Hepatocyte (in vitro differentiated cells): ENCODE measurements at regions not wholly inside any gene's neighbourhood (a gene's known extent, or its start where the extent isn't known, plus 50 kb on each side); places are given as distances from the start of the nearest gene placed in this dataset.

Source experiments
- DNase-seq: peaks from one replicate; pipeline ENCODE4 v3.0.0-alpha.2; 2016; ENCODE audit warnings: low spot score
- H2AFZ ChIP-seq: fragments of 200-600 bp; sonication (generic); 2 replicates; pipeline ENCODE4 v1.6.0; 2016; ENCODE audit warnings: antibody characterized with exemption, mild to moderate bottlenecking
- H3K27ac ChIP-seq: fragments of 200-600 bp; sonication (generic); 2 replicates; pipeline ENCODE4 v1.5.1; 2016; ENCODE audit warnings: mild to moderate bottlenecking
- H3K27me3 ChIP-seq: fragments of 200-600 bp; sonication (generic); 2 replicates; pipeline ENCODE4 v1.6.1; 2016
- H3K36me3 ChIP-seq: fragments of 200-600 bp; sonication (generic); replicated peaks from 2 replicates; pipeline ENCODE4 v1.5.1; 2016; ENCODE audit warnings: low read depth; ENCODE audit not compliant: insufficient read depth
- H3K4me1 ChIP-seq: fragments of 200-600 bp; sonication (generic); 2 replicates; pipeline ENCODE4 v1.5.1; 2016; ENCODE audit warnings: mild to moderate bottlenecking, moderate library complexity; ENCODE audit not compliant: insufficient read depth
- H3K4me2 ChIP-seq: fragments of 200-600 bp; sonication (generic); 2 replicates; pipeline ENCODE4 v1.6.0; 2016
- H3K4me3 ChIP-seq: fragments of 200-600 bp; sonication (generic); 2 replicates; pipeline ENCODE4 v1.5.1; 2016; ENCODE audit warnings: mild to moderate bottlenecking
- H3K79me2 ChIP-seq: fragments of 200-600 bp; sonication (generic); 2 replicates; pipeline ENCODE4 v1.6.0; 2017; ENCODE audit warnings: mild to moderate bottlenecking
- H3K9me2 ChIP-seq: fragments of 200-600 bp; sonication (generic); replicated peaks from 2 replicates; pipeline ENCODE4 v1.6.0; 2017; ENCODE audit warnings: mild to moderate bottlenecking; ENCODE audit not compliant: insufficient read depth
- H3K9me3 ChIP-seq: fragments of 200-600 bp; sonication (generic); 2 replicates; pipeline ENCODE4 v1.5.1; 2016; ENCODE audit warnings: low read depth, mild to moderate bottlenecking
- H4K20me1 ChIP-seq: fragments of 200-600 bp; sonication (generic); 2 replicates; pipeline ENCODE4 v1.6.0; 2016; ENCODE audit warnings: mild to moderate bottlenecking; ENCODE audit not compliant: insufficient read depth, poor library complexity, severe bottlenecking
- CTCF ChIP-seq: fragments of 200-600 bp; sonication (generic); IDR thresholded peaks from 2 replicates; pipeline ENCODE4 v1.5.1; 2016; ENCODE audit warnings: antibody characterized with exemption, mild to moderate bottlenecking; ENCODE audit not compliant: poor library complexity
- EZH2 ChIP-seq: fragments of 200-600 bp; sonication (generic); IDR thresholded peaks from 2 replicates; pipeline ENCODE4 v1.6.1; 2016; ENCODE audit warnings: antibody characterized with exemption, mild to moderate bottlenecking, borderline replicate concordance
- EZH2phosphoT487 ChIP-seq: fragments of 200-600 bp; sonication (generic); IDR thresholded peaks from one replicate; pipeline ENCODE4 v1.6.1; 2018; ENCODE audit warnings: antibody characterized with exemption, mild to moderate bottlenecking, low read depth, moderate library complexity; ENCODE audit not compliant: unreplicated experiment, severe bottlenecking
- WGBS: methylation state at CpG from one replicate; pipeline ENCODE4 v1.1.6; 2016; ENCODE audit warnings: low lambda C conversion rate; ENCODE audit errors: missing lambda C conversion rate; 5-methylcytosine and 5-hydroxymethylcytosine counted together

- Histone ChIP-seq H2AFZ (no peak overlapping the region), H3K27ac (no peak overlapping the region), H3K4me2 (no peak overlapping the region), H3K27me3 (no peaks in the 10 kb centered on the region), H3K4me1 (no peaks in the 10 kb centered on the region), H3K36me3 (no peaks in the 10 kb centered on the region), H3K79me2 (no peaks in the 10 kb centered on the region), H3K4me3 (no peak overlapping the region), H4K20me1 (no peaks in the 10 kb centered on the region), H3K9me2 (no peaks in the 10 kb centered on the region), H3K9me3 (no peaks in the 10 kb centered on the region)
- no peak for DNase-seq
- TF ChIP-seq CTCF (no peak), EZH2phosphoT487 (no peak), EZH2 (no peak)
- WGBS = 72% methylated on average over 4 of the region's 4 CpGs
Observed at GRCh38 chr1:218823291-218823900, 350.3 kb upstream of the LYPLAL1 start.

- Histone ChIP-seq H4K20me1 (no peaks in the 10 kb centered on the region), H3K27ac (no peak overlapping the region), H3K4me2 (no peak overlapping the region), H3K27me3 (no peaks in the 10 kb centered on the region), H2AFZ (no peak overlapping the region), H3K9me2 (no peaks in the 10 kb centered on the region), H3K36me3 (no peaks in the 10 kb centered on the region), H3K4me1 (no peaks in the 10 kb centered on the region), H3K79me2 (no peaks in the 10 kb centered on the region), H3K4me3 (no peak overlapping the region), H3K9me3 (no peaks in the 10 kb centered on the region)
- TF ChIP-seq CTCF = no peak
- TF ChIP-seq EZH2phosphoT487 = no peak
- TF ChIP-seq EZH2 = no peak
- no peak for DNase-seq
Observed at GRCh38 chr1:218827486-218827885, 346.2 kb upstream of the LYPLAL1 start.

- H3K27ac ChIP-seq = no peak overlapping the region
- no peaks in the 10 kb centered on the region for H3K9me2 ChIP-seq
- no peak overlapping the region for H3K4me2 ChIP-seq
- no peaks in the 10 kb centered on the region for H3K4me1 ChIP-seq
- H2AFZ ChIP-seq = no peak overlapping the region
- WGBS = 86% methylated on average over 3 of the region's 3 CpGs
- DNase-seq = no peak
- no peak overlapping the region for H3K4me3 ChIP-seq
- H3K36me3 ChIP-seq = no peaks in the 10 kb centered on the region
- no peaks in the 10 kb centered on the region for H3K27me3 ChIP-seq
- H3K9me3 ChIP-seq = no peaks in the 10 kb centered on the region
- H3K79me2 ChIP-seq = no peaks in the 10 kb centered on the region
- no peaks in the 10 kb centered on the region for H4K20me1 ChIP-seq
- TF ChIP-seq CTCF (no peak), EZH2phosphoT487 (no peak), EZH2 (no peak)
Observed at GRCh38 chr1:218828125-218828650, 345.5 kb upstream of the LYPLAL1 start.
